MM.1S (cell line): ENCODE measurements at regions not wholly inside any gene's neighbourhood (a gene's known extent, or its start where the extent isn't known, plus 50 kb on each side); places are given as distances from the start of the nearest gene placed in this dataset.

Experiments used
- DNase-seq: peaks from one replicate; pipeline ENCODE4 v3.0.0-alpha.2; 2015
- H2AFZ ChIP-seq: fragments of 300-600 bp; sonication (generic); 2 replicates; pipeline ENCODE4 v1.6.0; 2016; ENCODE audit warnings: antibody characterized with exemption, low read length
- H3F3A ChIP-seq: fragments of 300-600 bp; sonication (generic); 2 replicates; pipeline ENCODE4 v1.6.1; 2016; ENCODE audit warnings: mild to moderate bottlenecking, antibody characterized with exemption, low read length, moderate library complexity, mixed read lengths; ENCODE audit not compliant: insufficient read depth
- H3K27ac ChIP-seq: fragments of 300-600 bp; sonication (generic); 2 replicates; pipeline ENCODE4 v1.5.1; 2016; ENCODE audit warnings: mild to moderate bottlenecking, low read length
- H3K27me3 ChIP-seq: fragments of 300-600 bp; sonication (generic); replicated peaks from 2 replicates; pipeline ENCODE4 v1.6.0; 2016; ENCODE audit warnings: low read length; ENCODE audit not compliant: insufficient read depth
- H3K36me3 ChIP-seq: fragments of 300-600 bp; sonication (generic); replicated peaks from 2 replicates; pipeline ENCODE4 v1.6.1; 2016; ENCODE audit warnings: mild to moderate bottlenecking, low read length, mixed read lengths; ENCODE audit not compliant: insufficient read depth
- H3K4me1 ChIP-seq: fragments of 300-600 bp; sonication (generic); 2 replicates; pipeline ENCODE4 v1.6.1; 2016; ENCODE audit warnings: low read length, mixed read lengths
- H3K4me2 ChIP-seq: fragments of 300-600 bp; sonication (generic); 2 replicates; pipeline ENCODE4 v1.6.0; 2016; ENCODE audit warnings: low read depth, low read length
- H3K4me3 ChIP-seq: fragments of 300-600 bp; sonication (generic); 2 replicates; pipeline ENCODE4 v1.5.1; 2016; ENCODE audit warnings: low read length, mixed read lengths
- H3K79me2 ChIP-seq: fragments of 300-600 bp; sonication (generic); 2 replicates; pipeline ENCODE4 v1.6.1; 2016; ENCODE audit warnings: mixed run types, low read length, mixed read lengths
- H3K9ac ChIP-seq: fragments of 300-600 bp; sonication (generic); 2 replicates; pipeline ENCODE4 v1.6.1; 2016; ENCODE audit warnings: low read length, mixed read lengths
- H3K9me2 ChIP-seq: fragments of 300-600 bp; sonication (generic); replicated peaks from 2 replicates; pipeline ENCODE4 v1.6.1; 2016; ENCODE audit warnings: mild to moderate bottlenecking, low read length, mixed read lengths; ENCODE audit not compliant: insufficient read depth
- H3K9me3 ChIP-seq: fragments of 300-600 bp; sonication (generic); replicated peaks from 2 replicates; pipeline ENCODE4 v1.6.1; 2016; ENCODE audit warnings: mild to moderate bottlenecking, low read length, mixed read lengths; ENCODE audit not compliant: insufficient read depth
- H4K20me1 ChIP-seq: fragments of 300-600 bp; sonication (generic); 2 replicates; pipeline ENCODE4 v1.6.1; 2016; ENCODE audit warnings: mild to moderate bottlenecking, low read length, moderate library complexity, mixed read lengths; ENCODE audit not compliant: insufficient read depth
- CTCF ChIP-seq: fragments of 300-600 bp; sonication (generic); IDR thresholded peaks from 2 replicates; pipeline ENCODE4 v1.5.1; 2016; ENCODE audit warnings: antibody characterized with exemption, low read length, mixed read lengths
- EZH2 ChIP-seq: fragments of 300-600 bp; sonication (generic); optimal IDR thresholded peaks from 2 replicates; pipeline ENCODE3; 2017; ENCODE audit warnings: low read depth, mild to moderate bottlenecking, antibody characterized with exemption, low read length, mixed read lengths
- EZH2phosphoT487 ChIP-seq: fragments of 300-600 bp; sonication (generic); IDR thresholded peaks from 2 replicates; pipeline ENCODE4 v1.6.1; 2018; ENCODE audit warnings: antibody characterized with exemption, low read length

GRCh38 chr2:217729421-217730053, 273.3 kb downstream of the TNS1 start:
- Histone ChIP-seq H3K79me2 (no peaks in the 10 kb centered on the region), H3K27me3 (no peaks in the 10 kb centered on the region), H3K9me2 (no peaks in the 10 kb centered on the region), H3K4me2 (no peak overlapping the region), H3K4me3 (no peak overlapping the region), H3K27ac (no peak overlapping the region), H3K4me1 (no peaks in the 10 kb centered on the region), H3K9me3 (no peaks in the 10 kb centered on the region), H3F3A (no peaks in the 10 kb centered on the region), H4K20me1 (no peaks in the 10 kb centered on the region), H3K9ac (no peak overlapping the region), H2AFZ (no peak overlapping the region), H3K36me3 (no peaks in the 10 kb centered on the region)
- no peak for DNase-seq
- TF ChIP-seq CTCF (no peak), EZH2 (no peak), EZH2phosphoT487 (no peak)

GRCh38 chr2:217727801-217728200, 275.0 kb downstream of the TNS1 start:
- Histone ChIP-seq H2AFZ (no peak overlapping the region), H3K9me3 (no peaks in the 10 kb centered on the region), H3K9me2 (no peaks in the 10 kb centered on the region), H3K4me1 (no peaks in the 10 kb centered on the region), H3K79me2 (no peaks in the 10 kb centered on the region), H3K4me3 (no peak overlapping the region), H3F3A (no peaks in the 10 kb centered on the region), H3K27ac (no peak overlapping the region), H4K20me1 (no peaks in the 10 kb centered on the region), H3K9ac (no peak overlapping the region), H3K36me3 (no peaks in the 10 kb centered on the region), H3K4me2 (no peak overlapping the region), H3K27me3 (no peaks in the 10 kb centered on the region)
- no peak for DNase-seq
- TF ChIP-seq CTCF (no peak), EZH2 (no peak), EZH2phosphoT487 (no peak)

- no peak for DNase-seq
- Histone ChIP-seq H3K27me3 (no peaks in the 10 kb centered on the region), H4K20me1 (no peaks in the 10 kb centered on the region), H3K79me2 (no peaks in the 10 kb centered on the region), H3K4me2 (no peak overlapping the region), H3F3A (no peaks in the 10 kb centered on the region), H3K36me3 (no peaks in the 10 kb centered on the region), H3K27ac (no peak overlapping the region), H3K4me3 (no peak overlapping the region), H2AFZ (no peak overlapping the region), H3K9me3 (no peaks in the 10 kb centered on the region), H3K4me1 (no peaks in the 10 kb centered on the region), H3K9ac (no peak overlapping the region), H3K9me2 (no peaks in the 10 kb centered on the region)
- no peak for TF ChIP-seq EZH2phosphoT487
- TF ChIP-seq CTCF: no peak
- no peak for TF ChIP-seq EZH2
Observed at GRCh38 chr2:217725409-217725808, 277.4 kb downstream of the TNS1 start.
